Breast epithelium (tissue), 3 donors: ENCODE measurements at regions not wholly inside any gene's neighbourhood (a gene's known extent, or its start where the extent isn't known, plus 50 kb on each side); places are given as distances from the start of the nearest gene placed in this dataset.

ENCODE experiments used
- CTCF ChIP-seq, 3 donors: fragments of 450-650 bp; IDR thresholded peaks; one replicate each; pipeline ENCODE4 v1.5.1; 2016 to 2017; ENCODE audit warnings: antibody characterized with exemption in 3 of 3, mild to moderate bottlenecking in 3 of 3, moderate library complexity in 3 of 3
- POLR2A ChIP-seq: fragments of 450-650 bp; IDR thresholded peaks from one replicate; pipeline ENCODE4 v1.6.1; 2016; ENCODE audit warnings: antibody characterized with exemption, mild to moderate bottlenecking, moderate library complexity
- POLR2AphosphoS5 ChIP-seq, 3 donors: sonication (generic); formaldehyde crosslinking; IDR thresholded peaks; one replicate each; pipeline ENCODE4 v1.6.1; 2017; ENCODE audit warnings: antibody characterized with exemption in 3 of 3

- no peak for TF ChIP-seq CTCF (IDR thresholded peaks at IDR 0.05)
- TF ChIP-seq POLR2A: no peak
- no peak for TF ChIP-seq POLR2AphosphoS5 (IDR thresholded peaks at IDR 0.05)
These were observed 308.2 kb downstream of the EN1 start for GRCh38 chr2:118539290-118539689.
